Adrenal gland (tissue), 5 donors: ENCODE measurements at regions not wholly inside any gene's neighbourhood (a gene's known extent, or its start where the extent isn't known, plus 50 kb on each side); places are given as distances from the start of the nearest gene placed in this dataset.

Experiments
- CTCF ChIP-seq, 6 experiments: fragments of 450-650 bp in 4 of 6; fragments of 200-600 bp in 2 of 6; sonication (generic) in 1 of 6; IDR thresholded peaks; 1 replicate in 5 of 6; 2 replicates in 1 of 6; pipeline versions ENCODE4 v1.5.1 to v1.8.0; 2016 to 2021; ENCODE audit warnings: antibody characterized with exemption in 6 of 6, mild to moderate bottlenecking in 2 of 6, moderate library complexity in 1 of 6
- POLR2A ChIP-seq, 2 donors: fragments of 450-650 bp; IDR thresholded peaks; one replicate each; pipeline ENCODE4 v1.6.1; 2017; ENCODE audit warnings: antibody characterized with exemption in 2 of 2, mild to moderate bottlenecking in 2 of 2, moderate library complexity in 1 of 2
- donor health status: DM: no; HTN: no; CAD: no.

GRCh38 chr1:219000631-219001030 lies 173.0 kb upstream of the LYPLAL1 start:
- TF ChIP-seq CTCF (IDR thresholded peaks at IDR 0.05): no peak
- no peak for TF ChIP-seq POLR2A (IDR thresholded peaks at IDR 0.05)
